ENCODE measurements at regions not wholly inside any gene's neighbourhood (a gene's known extent, or its start where the extent isn't known, plus 50 kb on each side); places are given as distances from the start of the nearest gene placed in this dataset.

- no peak for FAIRE-seq
Measured at GRCh38 chr5:74250304-74251102, 390.0 kb downstream of the ENC1 start.

GRCh38 chr5:74248576-74248975, 392.0 kb downstream of the ENC1 start:
- FAIRE-seq, result no peak
- DNase-seq (ENCODE audit: insufficient read length, low spot score), result no peak

More at GRCh38 chr5:74250304-74251102, 390.0 kb downstream of the ENC1 start:
- no peak for DNase-seq (ENCODE audit: insufficient read length, low spot score)

- DNase-seq (ENCODE audit: insufficient read length, low spot score), result no peak
- peak; percentile 82 for FAIRE-seq
Measured at GRCh38 chr5:74244406-74244805, 396.1 kb downstream of the ENC1 start.

GRCh38 chr5:74243634-74244033, 396.9 kb downstream of the ENC1 start:
- FAIRE-seq, result peak; percentile 9
- no peak for DNase-seq (ENCODE audit: insufficient read length, low spot score)

- DNase-seq (ENCODE audit: insufficient read length, low spot score) (no peak), FAIRE-seq (no peak)
Measured at GRCh38 chr5:74242516-74242915, 398.0 kb downstream of the ENC1 start.

- FAIRE-seq, result peak; percentile 44
Measured at GRCh38 chr5:74241751-74242140, 398.8 kb downstream of the ENC1 start.

GRCh38 chr5:74240783-74241750, 399.5 kb downstream of the ENC1 start:
- DNase-seq (ENCODE audit: insufficient read length, low spot score), result no peak

More at GRCh38 chr5:74241751-74242140, 398.8 kb downstream of the ENC1 start:
- DNase-seq (ENCODE audit: insufficient read length, low spot score), result no peak

GRCh38 chr5:74239261-74239660, 401.3 kb downstream of the ENC1 start:
- FAIRE-seq, result no peak
- no peak for DNase-seq (ENCODE audit: insufficient read length, low spot score)

More at GRCh38 chr5:74240783-74241750, 399.5 kb downstream of the ENC1 start:
- no peak for FAIRE-seq

- FAIRE-seq (no peak), DNase-seq (ENCODE audit: insufficient read length, low spot score) (no peak)
Measured at GRCh38 chr5:74237571-74238145, 402.9 kb downstream of the ENC1 start.

- FAIRE-seq (no peak), DNase-seq (ENCODE audit: insufficient read length, low spot score) (no peak)
Measured at GRCh38 chr5:74235552-74235951, 405.0 kb downstream of the ENC1 start.

- DNase-seq (ENCODE audit: insufficient read length, low spot score) (no peak), FAIRE-seq (no peak)
Measured at GRCh38 chr5:74233571-74233970, 407.0 kb downstream of the ENC1 start.

- FAIRE-seq (no peak), DNase-seq (ENCODE audit: insufficient read length, low spot score) (no peak)
Measured at GRCh38 chr5:74233091-74233490, 407.4 kb downstream of the ENC1 start.

GRCh38 chr5:74232276-74232675, 408.3 kb downstream of the ENC1 start:
- FAIRE-seq (peak; percentile 62), DNase-seq (ENCODE audit: insufficient read length, low spot score) (no peak)

GRCh38 chr5:74231697-74232096, 408.8 kb downstream of the ENC1 start:
- FAIRE-seq (no peak), DNase-seq (ENCODE audit: insufficient read length, low spot score) (no peak)

GRCh38 chr5:74226716-74227485, 413.6 kb downstream of the ENC1 start:
- FAIRE-seq (no peak), DNase-seq (ENCODE audit: insufficient read length, low spot score) (no peak)

GRCh38 chr5:74225587-74225986, 414.9 kb downstream of the ENC1 start:
- DNase-seq (ENCODE audit: insufficient read length, low spot score), result no peak

GRCh38 chr5:74224331-74224730, 416.2 kb downstream of the ENC1 start:
- no peak for DNase-seq (ENCODE audit: insufficient read length, low spot score)
- no peak for FAIRE-seq

More at GRCh38 chr5:74225587-74225986, 414.9 kb downstream of the ENC1 start:
- FAIRE-seq, result no peak

- DNase-seq (ENCODE audit: insufficient read length, low spot score), result no peak
- no peak for FAIRE-seq
Measured at GRCh38 chr5:74222806-74223205, 417.7 kb downstream of the ENC1 start.

- FAIRE-seq, result no peak
- no peak for DNase-seq (ENCODE audit: insufficient read length, low spot score)
Measured at GRCh38 chr5:74221413-74221812, 419.1 kb downstream of the ENC1 start.

GRCh38 chr5:74216012-74216411, 424.5 kb downstream of the ENC1 start:
- no peak for DNase-seq (ENCODE audit: insufficient read length, low spot score)
- no peak for FAIRE-seq
